Suprapubic skin (tissue), 3 donors: ENCODE measurements at regions not wholly inside any gene's neighbourhood (a gene's known extent, or its start where the extent isn't known, plus 50 kb on each side); places are given as distances from the start of the nearest gene placed in this dataset.

Experiments
- CTCF ChIP-seq, 2 donors: fragments of 200-600 bp in 1 of 2; fragments of 450-650 bp in 1 of 2; sonication (generic) in 1 of 2; IDR thresholded peaks; one replicate each; pipeline ENCODE4 v1.5.1; 2016 to 2019; ENCODE audit warnings: antibody characterized with exemption in 2 of 2, mild to moderate bottlenecking in 1 of 2, moderate library complexity in 1 of 2
- EP300 ChIP-seq: sonication (generic); formaldehyde crosslinking; IDR thresholded peaks from one replicate; pipeline ENCODE4 v1.6.1; 2017; ENCODE audit warnings: antibody characterized with exemption

- no peak for TF ChIP-seq EP300
- no peak for TF ChIP-seq CTCF (IDR thresholded peaks at IDR 0.05)
Measured at GRCh38 chr17:68777856-68778694, 176.9 kb upstream of the FAM20A start.
